Caco-2 (cell line): ENCODE measurements at regions not wholly inside any gene's neighbourhood (a gene's known extent, or its start where the extent isn't known, plus 50 kb on each side); places are given as distances from the start of the nearest gene placed in this dataset.

Experiments used
- BruUV-seq: library from RNA; stranded (reverse); fragments of 400-500 nt; replicated peaks from 2 replicates; lab custom pipeline; 2021; lab: Mats Ljungman, UMichigan
- CTCF ChIA-PET: fragments of 300-600 bp; sonication (Branson Sonifier 250); formaldehyde crosslinking; loops from one replicate; lab custom pipeline; 2022; ENCODE audit warnings: antibody characterized with exemption; lab: Charles Lee
- POLR2A ChIA-PET: fragments of 300-600 bp; sonication (Branson Sonifier 250); formaldehyde crosslinking; loops from one replicate; lab custom pipeline; 2022; ENCODE audit warnings: antibody characterized with exemption; lab: Charles Lee
- DNase-seq, 2 experiments: peaks; one replicate each; pipeline versions ENCODE4 v3.0.0 to v3.0.0-alpha.2; 2020 to 2022
- H3K27me3 ChIP-seq: replicated peaks from 2 replicates; pipeline ENCODE4 v1.6.0; 2011; ENCODE audit warnings: low read length; ENCODE audit not compliant: control insufficient read depth, insufficient read depth
- H3K36me3 ChIP-seq: 2 replicates; pipeline ENCODE4 v1.5.1; 2011; ENCODE audit warnings: low read length; ENCODE audit not compliant: control insufficient read depth, insufficient read depth
- H3K4me1 ChIP-seq: fragments of 250-450 bp; sonication (Bioruptor Pico); 2 replicates; pipeline ENCODE4 v1.5.1; 2020; ENCODE audit warnings: mild to moderate bottlenecking
- H3K4me3 ChIP-seq: 2 replicates; pipeline ENCODE4 v1.5.1; 2011; ENCODE audit warnings: low read depth, mild to moderate bottlenecking, control low read depth, low read length
- H3K9me3 ChIP-seq: fragments of 250-450 bp; sonication (Bioruptor Pico); 2 replicates; pipeline ENCODE4 v1.5.1; 2020; ENCODE audit warnings: mild to moderate bottlenecking, moderate library complexity
- H3K27ac Mint-ChIP-seq: one replicate; pipeline ENCODE4 v1.8.0; 2022; ENCODE audit warnings: mixed read lengths; ENCODE audit not compliant: unreplicated experiment
- H3K27me3 Mint-ChIP-seq: one replicate; pipeline ENCODE4 v1.8.0; 2022; ENCODE audit warnings: mixed read lengths; ENCODE audit not compliant: insufficient read depth, unreplicated experiment
- H3K36me3 Mint-ChIP-seq: one replicate; pipeline ENCODE4 v1.8.0; 2022; ENCODE audit warnings: mild to moderate bottlenecking, mixed read lengths; ENCODE audit not compliant: insufficient read depth, unreplicated experiment
- H3K4me1 Mint-ChIP-seq: one replicate; pipeline ENCODE4 v1.8.0; 2022; ENCODE audit warnings: low read depth, mixed read lengths; ENCODE audit not compliant: unreplicated experiment
- H3K4me3 Mint-ChIP-seq: one replicate; pipeline ENCODE4 v1.8.0; 2022; ENCODE audit warnings: mild to moderate bottlenecking, moderate library complexity, mixed read lengths; ENCODE audit not compliant: unreplicated experiment
- H3K9me3 Mint-ChIP-seq: one replicate; pipeline ENCODE4 v1.8.0; 2022; ENCODE audit warnings: mixed read lengths; ENCODE audit not compliant: unreplicated experiment
- CTCF ChIP-seq, 2 experiments: fragments of 200-600 bp in 1 of 2; IDR thresholded peaks; 1 replicate in 1 of 2; 2 replicates in 1 of 2; pipeline versions ENCODE4 v1.5.1 to v1.8.0; 2011 to 2022; ENCODE audit warnings: antibody characterized with exemption in 1 of 2, control low read depth in 1 of 2, inconsistent platforms in 1 of 2, low read depth in 1 of 2, low read length in 1 of 2, mild to moderate bottlenecking in 1 of 2, moderate library complexity in 1 of 2; ENCODE audit not compliant: insufficient read depth in 1 of 2, severe bottlenecking in 1 of 2, unreplicated experiment in 1 of 2
- intact Hi-C: fragments of 100-400 bp; cut with micrococcal nuclease; formaldehyde crosslinking; loops from one replicate; pipeline ENCODE4 v1.10.0; 2022; ENCODE audit not compliant: unreplicated experiment

- H3K4me1 Mint-ChIP-seq: no peaks in the 10 kb centered on the region
- no peak for TF ChIP-seq CTCF (IDR thresholded peaks at IDR 0.05; ENCODE audit: insufficient read depth in 1 of 2, low read depth in 1 of 2, low read length in 1 of 2, severe bottlenecking in 1 of 2, unreplicated experiment in 1 of 2)
- Histone ChIP-seq H3K4me1 (no peaks in the 10 kb centered on the region), H3K4me3 (no peak overlapping the region), H3K9me3 (no peaks in the 10 kb centered on the region), H3K36me3 (no peaks in the 10 kb centered on the region), H3K27me3 (no peaks in the 10 kb centered on the region; the same call in 1 of the 2 replicates)
- CTCF ChIA-PET: interaction anchor here (0.6 kb wide), 1 partner anchor 11 kb away, joined by 3 read pairs; no protein-coding TSS in a partner anchor
- H3K4me3 Mint-ChIP-seq: no peak overlapping the region
- no peaks in the 10 kb centered on the region for H3K36me3 Mint-ChIP-seq
- intact Hi-C loops: no loop called here
- BruUV-seq: no TSS peak
- H3K27me3 Mint-ChIP-seq: peaks cover 8% of the 10 kb centered on the region
- no peak overlapping the region for H3K27ac Mint-ChIP-seq
- POLR2A ChIA-PET: no interaction called here
- no peaks in the 10 kb centered on the region for H3K9me3 Mint-ChIP-seq
- DNase-seq: no peak
These were observed 54.4 kb upstream of the SLC6A11 start for GRCh38 chr3:10761583-10761982.

GRCh38 chr3:10762116-10762515 is 53.9 kb upstream of the SLC6A11 start:
- ChIA-PET CTCF (interaction anchor here (0.8 kb wide), 1 partner anchor 106 kb away, joined by 3 read pairs; no protein-coding TSS in a partner anchor), POLR2A (no interaction called here)
- H3K4me3 Mint-ChIP-seq: no peak overlapping the region
- no peaks in the 10 kb centered on the region for H3K4me1 Mint-ChIP-seq
- TF ChIP-seq CTCF (IDR thresholded peaks at IDR 0.05; ENCODE audit: insufficient read depth in 1 of 2, low read depth in 1 of 2, low read length in 1 of 2, severe bottlenecking in 1 of 2, unreplicated experiment in 1 of 2): no peak
- Histone ChIP-seq H3K27me3 (no peaks in the 10 kb centered on the region; the same call in 1 of the 2 replicates), H3K4me3 (no peak overlapping the region), H3K36me3 (no peaks in the 10 kb centered on the region), H3K4me1 (no peaks in the 10 kb centered on the region), H3K9me3 (no peaks in the 10 kb centered on the region)
- no TSS peak for BruUV-seq
- DNase-seq: no peak
- H3K27ac Mint-ChIP-seq: no peak overlapping the region
- peaks cover 6% of the 10 kb centered on the region for H3K27me3 Mint-ChIP-seq
- no peaks in the 10 kb centered on the region for H3K9me3 Mint-ChIP-seq
- H3K36me3 Mint-ChIP-seq: no peaks in the 10 kb centered on the region
- intact Hi-C loops: no loop called here

- intact Hi-C loops: no loop called here
- Histone ChIP-seq H3K36me3 (no peaks in the 10 kb centered on the region), H3K27me3 (no peaks in the 10 kb centered on the region; the same call in 1 of the 2 replicates), H3K9me3 (no peaks in the 10 kb centered on the region), H3K4me3 (no peak overlapping the region), H3K4me1 (no peaks in the 10 kb centered on the region)
- ChIA-PET POLR2A (no interaction called here), CTCF (interaction anchor here (0.8 kb wide), 1 partner anchor 105 kb away, joined by 3 read pairs; no protein-coding TSS in a partner anchor)
- no TSS peak for BruUV-seq
- no peak for DNase-seq
- no peak overlapping the region for H3K4me3 Mint-ChIP-seq
- H3K4me1 Mint-ChIP-seq: no peaks in the 10 kb centered on the region
- H3K9me3 Mint-ChIP-seq: no peaks in the 10 kb centered on the region
- H3K36me3 Mint-ChIP-seq: no peaks in the 10 kb centered on the region
- H3K27me3 Mint-ChIP-seq: peaks cover 6% of the 10 kb centered on the region
- H3K27ac Mint-ChIP-seq: no peak overlapping the region
- no peak for TF ChIP-seq CTCF (IDR thresholded peaks at IDR 0.05; ENCODE audit: insufficient read depth in 1 of 2, low read depth in 1 of 2, low read length in 1 of 2, severe bottlenecking in 1 of 2, unreplicated experiment in 1 of 2)
These were observed 53.3 kb upstream of the SLC6A11 start for GRCh38 chr3:10762611-10763247.
